ENCODE measurements at regions not wholly inside any gene's neighbourhood (a gene's known extent, or its start where the extent isn't known, plus 50 kb on each side); places are given as distances from the start of the nearest gene placed in this dataset.
"Not testable (repeated sequence)": the region's sequence is repeated elsewhere in the genome, so short reads cannot be mapped to it uniquely, and the experiment has no call there.

DNA sequence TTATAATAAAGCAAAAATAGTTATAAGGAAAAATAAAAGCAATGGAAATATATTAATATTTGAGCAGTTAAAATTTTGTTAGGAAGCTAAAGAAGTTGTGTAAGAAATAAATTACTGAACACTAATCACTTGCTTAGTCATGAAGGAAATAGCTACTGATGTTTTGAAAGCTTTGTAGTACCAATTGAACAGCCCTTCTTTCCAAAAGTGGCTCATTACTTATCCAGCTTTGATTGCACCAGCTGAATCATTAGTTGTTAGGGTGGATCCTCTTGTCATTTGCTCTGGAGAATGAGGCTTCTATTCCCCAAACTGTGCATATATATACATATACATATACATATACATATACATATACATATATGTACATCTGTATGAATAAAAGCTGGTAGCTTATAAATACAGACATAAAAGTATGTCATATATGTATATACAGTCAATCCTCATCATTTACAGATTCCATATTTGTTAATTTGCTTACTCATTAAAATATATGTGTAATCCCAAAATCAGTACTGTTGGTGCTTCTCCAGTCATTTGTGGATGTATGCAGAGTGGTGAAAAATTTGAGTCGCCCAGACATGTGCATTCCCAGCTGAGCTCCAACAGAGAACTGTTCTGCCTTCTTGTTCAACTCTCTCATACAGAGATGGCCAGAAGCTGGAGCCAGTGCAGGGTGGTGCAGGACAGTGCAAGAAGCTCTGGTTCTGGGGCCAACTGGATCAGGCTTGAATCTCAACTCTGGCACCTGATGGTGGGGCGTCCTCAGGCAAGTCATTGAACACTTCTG lies 214.1 kb downstream of the RPAP3 start:
- DNase-seq (ENCODE audit: low read depth in 3 of 3, low spot score in 2 of 3): no peak

DNA sequence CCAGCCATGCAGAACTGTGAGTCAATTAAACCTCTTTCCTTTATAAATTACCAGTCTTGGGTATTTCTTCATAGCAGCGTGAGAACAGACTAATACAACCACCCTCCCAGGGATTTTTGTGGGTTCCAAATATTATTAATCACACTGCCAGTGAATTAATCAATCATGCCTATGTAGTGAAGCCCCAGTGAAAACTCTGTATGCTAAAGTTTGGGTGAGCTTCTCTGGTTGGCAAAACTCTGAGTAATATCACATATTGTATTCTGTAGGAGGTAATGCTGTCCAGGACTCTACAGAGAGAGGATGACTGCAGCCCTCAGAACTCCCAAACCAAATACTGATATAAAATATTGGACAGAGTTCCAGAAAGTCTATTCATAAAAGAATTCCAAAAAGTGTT lies 216.9 kb downstream of the RPAP3 start:
- DNase-seq (ENCODE audit: low read depth in 3 of 3, low spot score in 2 of 3): no peak

DNA sequence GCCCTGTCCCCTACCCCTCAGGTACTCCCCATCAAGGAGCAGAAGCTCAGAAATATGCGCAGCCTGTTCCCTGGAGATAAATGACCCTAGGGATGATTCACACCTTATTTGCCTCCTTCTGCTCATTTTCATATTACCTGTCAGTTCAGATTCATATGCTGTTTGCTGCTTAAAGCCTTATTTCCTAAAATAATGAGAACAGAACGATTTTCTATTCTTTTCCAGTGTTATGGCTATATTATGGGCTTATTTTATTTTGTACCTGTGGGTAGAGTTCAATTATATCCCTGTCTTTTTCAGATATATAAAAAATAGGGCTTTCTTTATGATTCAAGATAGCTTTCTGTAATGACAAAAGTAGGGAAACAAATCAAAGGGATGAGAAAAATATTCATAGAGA lies 224.8 kb downstream of the RPAP3 start:
- DNase-seq (ENCODE audit: low read depth in 3 of 3, low spot score in 2 of 3): no peak

DNA sequence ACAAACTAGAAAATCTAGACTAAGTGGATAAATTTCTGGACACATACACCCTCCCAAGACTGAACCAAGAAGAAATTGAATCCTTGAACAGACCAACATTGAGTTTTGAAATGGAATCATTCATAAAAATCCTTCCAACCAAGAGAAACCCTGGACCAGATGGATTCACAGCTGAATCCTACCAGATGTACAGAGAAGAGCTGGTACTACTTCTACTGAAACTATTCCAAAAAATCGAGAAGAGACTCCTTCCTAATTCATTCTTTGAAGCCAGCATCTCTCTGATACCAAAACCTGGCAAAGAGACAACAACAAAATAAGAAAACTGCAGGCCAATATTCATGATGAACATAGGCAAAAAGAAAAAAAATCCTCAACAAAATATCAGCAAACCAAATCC lies 227.4 kb downstream of the RPAP3 start:
- DNase-seq (ENCODE audit: low read depth in 3 of 3, low spot score in 2 of 3): no peak

DNA sequence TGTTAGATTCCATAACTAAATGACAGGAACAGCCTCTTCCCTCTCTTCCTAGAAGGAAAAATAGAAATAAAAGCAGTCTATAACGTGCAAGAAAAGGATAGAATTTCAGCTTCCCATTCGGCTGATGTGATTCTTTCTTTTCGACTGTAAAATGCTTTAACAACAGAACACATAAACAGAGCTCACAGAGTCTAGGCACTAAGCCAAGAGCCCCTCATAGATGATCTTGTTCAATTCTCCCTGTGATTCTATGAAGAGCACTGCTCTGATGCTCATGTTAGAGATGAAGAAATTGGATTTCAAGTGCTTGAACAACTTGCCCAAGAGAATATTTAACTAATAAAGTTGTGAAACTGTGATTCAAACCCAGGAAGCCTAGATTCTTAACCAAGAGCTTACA lies 232.7 kb downstream of the RPAP3 start:
- DNase-seq (ENCODE audit: low read depth in 3 of 3, low spot score in 2 of 3): no peak

DNA sequence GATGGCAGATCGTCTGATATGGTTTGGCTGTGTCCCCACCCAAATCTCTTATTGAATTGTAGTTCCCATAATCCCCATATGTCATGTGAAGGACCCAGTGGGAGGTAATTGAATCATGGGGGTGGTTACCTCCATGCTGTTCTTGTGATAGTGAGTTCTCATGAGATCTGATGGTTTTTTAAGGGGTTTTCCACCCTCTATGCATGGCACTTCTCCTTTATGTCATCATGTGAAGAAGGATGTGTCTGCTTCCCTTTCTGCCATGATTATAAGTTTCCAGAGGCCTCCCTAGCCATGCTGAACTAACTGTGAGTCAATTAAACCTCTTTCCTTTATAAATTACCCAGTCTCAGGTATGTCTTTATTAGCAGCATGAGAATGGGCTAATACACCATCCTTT lies 235.5 kb downstream of the RPAP3 start:
- not testable (repeated sequence) for DNase-seq (ENCODE audit: low read depth in 3 of 3, low spot score in 2 of 3)

DNA sequence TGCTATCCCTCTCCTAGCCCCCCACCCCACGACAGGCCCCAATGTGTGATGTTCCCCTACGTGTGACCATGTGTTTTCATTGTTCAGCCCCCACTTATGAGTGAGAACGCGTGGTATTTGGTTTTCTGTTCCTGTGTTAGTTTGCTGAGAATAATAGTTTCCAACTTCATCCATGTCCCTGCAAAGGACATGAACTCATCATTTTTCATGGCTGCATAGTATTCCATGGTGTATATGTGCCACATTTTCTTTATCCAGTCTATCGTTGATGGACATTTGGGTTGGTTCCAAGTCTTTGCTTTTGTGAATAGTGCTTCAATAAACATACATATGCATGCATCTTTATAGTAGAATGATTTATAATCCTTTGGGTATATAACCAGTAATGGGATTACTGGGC lies 241.9 kb downstream of the RPAP3 start:
- not testable (repeated sequence) for DNase-seq (ENCODE audit: low read depth in 3 of 3, low spot score in 2 of 3)

DNA sequence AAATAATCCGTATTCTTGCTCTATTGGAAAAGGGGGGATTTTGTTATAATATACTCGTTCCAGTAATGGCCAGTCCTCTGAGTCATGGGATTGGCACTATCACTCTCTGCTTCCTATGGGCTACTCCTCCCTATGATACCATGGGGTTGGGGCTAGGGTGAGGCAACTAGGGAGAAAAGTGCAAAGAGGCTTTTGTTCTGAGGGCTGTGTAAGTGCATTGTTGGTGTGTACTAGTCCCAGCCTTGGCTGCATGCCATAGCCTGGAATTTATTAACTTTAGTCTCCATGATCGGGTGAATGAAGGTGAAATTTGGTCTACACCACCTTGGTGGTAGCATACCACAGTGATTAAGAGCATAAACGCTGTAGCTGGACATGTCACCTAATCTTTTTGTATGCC lies 247.6 kb downstream of the RPAP3 start:
- DNase-seq (ENCODE audit: low read depth in 3 of 3, low spot score in 2 of 3): no peak

DNA sequence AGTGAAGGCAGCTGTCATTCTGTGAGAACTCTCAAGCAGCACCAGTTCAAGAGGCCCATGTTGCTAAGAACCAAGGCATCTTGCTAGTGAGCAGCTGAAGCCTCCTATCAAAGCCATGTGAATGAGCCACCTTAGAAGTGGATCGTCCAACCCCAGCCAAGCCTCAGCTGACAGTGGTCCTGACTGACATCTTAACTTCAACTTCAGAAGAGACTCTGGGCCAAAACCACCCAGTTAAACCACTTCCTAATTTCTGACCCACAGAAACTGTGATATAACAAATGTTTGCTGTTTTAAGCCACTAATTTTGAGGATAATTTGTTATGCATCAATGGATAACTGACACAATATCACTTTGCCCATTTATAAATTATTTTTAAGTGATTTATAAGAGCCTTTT lies 256.0 kb downstream of the RPAP3 start:
- no peak for DNase-seq (ENCODE audit: low read depth in 3 of 3, low spot score in 2 of 3)

DNA sequence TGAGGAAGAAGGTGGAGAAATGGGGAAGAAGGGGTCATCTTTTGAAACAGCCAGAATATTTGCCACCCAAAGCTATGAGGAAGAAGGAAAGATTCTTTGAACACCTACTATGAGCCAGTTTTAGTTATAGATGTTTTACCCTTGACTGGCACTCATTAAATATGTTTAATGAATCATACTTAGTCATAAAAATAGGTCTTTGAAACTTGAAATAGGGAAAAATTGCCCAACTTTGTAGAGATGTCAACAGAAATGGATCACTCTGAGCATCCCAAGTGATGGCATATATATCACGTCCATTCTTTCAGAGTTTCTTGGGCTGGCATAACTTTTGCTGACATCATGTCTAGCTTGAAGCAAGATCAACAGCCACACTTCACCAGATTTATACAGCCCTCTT lies 263.5 kb downstream of the RPAP3 start:
- DNase-seq (ENCODE audit: low read depth in 3 of 3, low spot score in 2 of 3): no peak

DNA sequence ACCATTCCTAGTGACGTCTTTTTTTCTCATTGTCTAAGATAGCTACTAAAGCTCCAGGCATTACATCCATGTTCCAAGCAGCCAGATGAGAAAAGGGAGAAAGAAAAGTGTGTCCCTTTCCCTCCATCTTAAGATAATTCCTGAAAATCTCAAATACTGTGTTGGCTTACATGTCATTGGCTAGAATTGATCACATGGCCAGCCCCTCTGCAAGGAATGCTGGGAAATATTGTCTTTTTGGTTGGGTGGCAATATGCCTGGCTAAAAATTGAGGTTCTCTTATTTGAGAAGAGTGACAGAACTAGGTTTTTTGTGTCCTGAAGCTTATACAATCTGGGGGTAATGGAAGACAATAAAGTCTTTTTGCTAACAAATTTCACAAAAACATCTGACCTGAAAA lies 264.3 kb downstream of the RPAP3 start:
- no peak for DNase-seq (ENCODE audit: low read depth in 3 of 3, low spot score in 2 of 3)

DNA sequence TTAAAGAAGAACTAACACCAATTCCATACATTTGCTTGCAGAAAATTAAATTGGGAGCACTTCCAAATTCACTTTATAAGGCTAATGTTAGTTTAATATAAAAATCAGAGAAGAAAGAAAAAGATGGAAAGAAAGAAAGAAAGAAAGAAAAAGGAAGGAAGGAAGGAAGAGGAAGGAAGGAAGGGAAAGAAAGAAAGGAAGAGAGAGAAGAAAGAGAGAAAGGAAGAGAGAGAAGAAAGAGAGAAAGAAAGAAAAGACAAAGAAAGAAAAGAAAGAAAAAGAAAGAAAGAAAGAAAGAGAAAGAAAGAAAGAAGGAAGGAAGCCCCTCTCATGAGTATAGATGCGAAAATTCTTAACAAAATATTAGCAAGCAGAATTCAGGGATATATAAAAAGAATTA lies 267.7 kb downstream of the RPAP3 start:
- no peak for DNase-seq (ENCODE audit: low read depth in 3 of 3, low spot score in 2 of 3)

DNA sequence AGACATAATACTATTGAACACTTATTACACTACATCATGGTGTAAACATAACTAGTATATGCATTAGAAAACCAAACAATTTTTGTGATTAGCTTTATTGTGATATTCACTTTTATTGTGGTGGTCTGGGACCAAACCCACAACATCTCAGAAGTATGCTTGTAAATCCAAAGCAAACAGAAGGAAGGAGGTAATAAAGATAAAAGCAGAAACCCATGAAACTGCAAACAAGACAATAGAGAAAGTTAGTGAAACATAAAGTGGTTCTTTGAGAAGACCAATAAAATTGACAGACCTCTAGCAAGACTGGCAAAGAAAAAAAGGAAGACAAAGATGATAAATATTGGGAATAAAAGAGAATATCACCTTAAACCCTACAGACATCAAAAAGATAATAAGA lies 268.3 kb downstream of the RPAP3 start:
- no peak for DNase-seq (ENCODE audit: low read depth in 3 of 3, low spot score in 2 of 3)

DNA sequence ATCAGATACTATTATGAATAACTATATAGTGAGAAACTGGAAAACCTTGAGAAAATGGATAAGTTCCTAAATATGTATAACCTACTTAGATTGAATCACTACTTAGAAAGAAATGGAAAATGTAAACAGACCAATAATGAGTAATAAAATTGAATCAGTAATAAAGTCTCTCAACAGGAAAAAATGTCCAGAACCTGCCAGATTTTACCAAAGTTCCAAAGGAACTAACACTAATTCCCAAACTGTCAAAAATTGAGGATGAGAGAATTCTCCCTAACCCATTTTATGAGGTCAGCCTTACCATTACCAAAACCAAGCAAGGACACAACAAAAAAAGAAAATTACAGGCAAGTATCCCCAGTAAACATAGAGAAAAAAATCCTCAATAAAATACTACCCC lies 272.0 kb downstream of the RPAP3 start:
- no peak for DNase-seq (ENCODE audit: low read depth in 3 of 3, low spot score in 2 of 3)

DNA sequence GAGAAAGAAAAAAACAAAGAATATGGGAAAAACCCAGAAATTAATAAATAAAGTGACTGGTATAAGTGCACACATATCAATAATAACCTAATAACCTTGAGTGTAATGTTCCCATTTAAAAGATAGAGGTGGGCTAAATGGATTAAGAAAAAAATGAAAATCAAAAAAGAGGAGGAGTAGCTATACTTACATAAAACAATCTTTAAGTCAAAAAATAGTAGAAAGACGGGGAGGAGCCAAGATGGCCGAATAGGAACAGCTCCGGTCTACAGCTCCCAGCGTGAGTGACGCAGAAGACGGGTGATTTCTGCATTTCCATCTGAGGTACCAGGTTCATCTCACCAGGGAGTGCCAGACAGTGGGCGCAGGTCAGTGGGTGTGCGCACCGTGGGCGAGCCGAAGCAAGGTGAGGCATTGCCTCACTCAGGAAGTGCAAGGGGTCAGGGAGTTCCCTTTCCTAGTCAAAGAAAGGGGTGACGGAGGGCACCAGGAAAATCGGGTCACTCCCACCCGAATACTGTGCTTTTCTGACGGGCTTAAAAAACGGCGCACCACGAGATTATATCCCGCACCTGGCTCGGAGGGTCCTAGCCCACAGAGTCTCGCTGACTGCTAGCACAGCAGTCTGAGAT lies 279.0 kb downstream of the RPAP3 start:
- DNase-seq (ENCODE audit: low read depth in 3 of 3, low spot score in 2 of 3): not testable (repeated sequence)

DNA sequence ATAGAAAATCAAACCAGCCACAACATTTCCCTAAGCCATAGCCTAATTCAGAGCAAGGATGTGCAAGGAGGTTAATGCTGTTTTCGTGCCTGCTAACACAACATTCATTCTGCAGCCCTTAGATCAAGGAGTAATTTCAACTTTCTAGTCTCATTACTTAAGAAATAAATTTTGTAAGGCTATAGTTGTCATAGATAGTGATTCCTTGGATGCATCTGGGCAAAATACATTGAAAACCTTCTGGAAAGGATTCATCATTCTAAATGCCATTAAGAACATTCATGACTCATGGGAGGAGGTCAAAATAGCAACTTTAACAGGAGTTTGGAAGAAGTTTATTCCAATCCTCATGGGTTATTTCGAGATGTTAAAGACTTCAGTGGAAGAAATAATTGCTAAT lies 283.2 kb downstream of the RPAP3 start:
- DNase-seq (ENCODE audit: low read depth in 3 of 3, low spot score in 2 of 3): no peak

DNA sequence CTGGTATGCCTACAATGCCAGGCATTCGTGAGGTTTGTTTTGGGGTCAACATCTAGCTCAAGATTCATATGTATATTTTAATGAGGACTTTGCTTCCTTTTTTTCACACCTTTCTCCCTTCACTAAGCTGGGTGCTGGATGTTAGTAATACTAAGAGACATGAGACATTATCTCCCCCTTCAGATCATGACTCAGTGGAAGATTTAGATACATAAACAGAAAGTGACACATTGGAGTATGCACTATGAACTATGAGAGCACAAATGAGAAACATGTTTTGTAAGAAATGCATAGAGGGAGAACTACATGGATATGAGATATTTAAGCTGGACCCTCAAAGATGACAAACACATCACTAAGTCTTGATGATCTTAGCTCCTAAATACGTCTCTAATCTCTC lies 286.3 kb downstream of the RPAP3 start:
- no peak for DNase-seq (ENCODE audit: low read depth in 3 of 3, low spot score in 2 of 3)

DNA sequence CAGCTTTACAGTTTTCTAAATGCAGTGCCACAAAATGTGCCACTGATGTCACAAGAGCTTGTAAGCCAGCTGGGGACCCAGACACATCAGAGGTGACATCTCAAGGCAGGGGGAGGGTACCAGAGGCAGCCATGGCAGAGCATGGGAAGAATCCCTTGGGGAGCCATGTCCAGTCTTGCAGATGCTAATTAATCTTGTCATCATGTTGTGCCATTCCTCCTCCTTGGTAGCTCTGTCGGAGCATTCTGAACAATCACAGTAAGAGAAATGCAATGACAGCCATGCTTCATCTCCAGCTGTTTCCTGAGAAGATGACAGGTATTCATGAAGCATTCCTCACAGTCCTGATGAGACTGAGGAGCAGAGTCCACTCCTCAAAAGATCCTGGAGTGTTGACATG lies 287.9 kb downstream of the RPAP3 start:
- no peak for DNase-seq (ENCODE audit: low read depth in 3 of 3, low spot score in 2 of 3)

DNA sequence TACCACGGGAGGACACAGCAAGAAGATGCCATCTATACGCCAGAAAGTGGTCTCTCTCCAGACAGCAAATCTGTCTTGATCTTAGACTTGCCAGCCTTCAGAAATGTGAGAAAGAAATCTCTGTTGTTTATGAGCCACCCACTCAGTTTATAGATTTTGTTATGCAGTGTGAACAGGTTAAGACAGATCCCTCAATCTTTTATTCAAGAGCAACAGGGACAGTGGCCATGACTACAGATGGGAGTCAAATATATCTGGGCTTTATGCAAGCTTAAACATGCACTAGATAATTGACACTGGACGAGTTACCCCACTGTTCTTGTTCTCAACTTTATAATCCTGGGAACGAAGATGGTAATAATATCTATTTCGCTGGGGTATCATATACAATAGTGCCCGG lies 288.7 kb downstream of the RPAP3 start:
- DNase-seq (ENCODE audit: low read depth in 3 of 3, low spot score in 2 of 3): no peak

DNA sequence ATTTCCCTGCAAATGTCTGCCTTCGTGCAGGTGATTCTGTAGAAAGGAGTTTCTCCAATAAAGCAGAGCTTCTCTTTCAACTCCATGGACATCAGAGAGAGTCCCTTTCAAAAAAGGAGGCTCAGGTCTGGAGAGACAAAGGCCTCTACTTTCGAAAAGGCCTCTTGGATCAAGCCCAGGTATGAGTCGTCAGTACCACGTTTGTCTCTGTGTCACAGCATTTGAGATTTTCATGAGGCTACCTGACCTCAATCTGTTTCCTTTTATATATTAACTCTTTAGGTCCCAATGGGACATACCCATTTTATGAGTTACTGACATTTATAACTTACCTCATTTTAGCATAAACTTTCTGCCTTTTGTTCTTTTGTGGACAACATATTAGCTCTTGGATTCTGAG lies 290.8 kb downstream of the RPAP3 start:
- no peak for DNase-seq (ENCODE audit: low read depth in 3 of 3, low spot score in 2 of 3)

DNA sequence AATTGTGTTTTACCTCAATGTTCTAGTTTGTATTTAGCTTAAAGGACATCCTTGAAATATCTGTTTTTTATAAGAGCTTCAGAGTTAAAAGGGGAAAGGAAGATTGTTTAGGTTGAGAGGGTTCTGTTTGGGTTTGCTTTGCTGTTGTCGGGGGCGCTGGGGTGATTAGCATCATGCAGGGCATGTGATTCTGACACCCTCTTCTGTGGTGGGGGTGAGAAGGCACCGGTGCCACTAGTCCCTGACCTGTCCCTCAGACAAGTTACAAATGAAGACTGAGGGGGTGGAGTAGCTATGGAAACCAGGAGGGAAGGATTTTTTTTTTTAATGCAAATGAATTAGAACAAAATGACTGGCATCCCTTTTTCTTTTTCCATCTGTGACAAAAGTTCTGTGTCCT lies 291.3 kb downstream of the RPAP3 start:
- no peak for DNase-seq (ENCODE audit: low read depth in 3 of 3, low spot score in 2 of 3)

DNA sequence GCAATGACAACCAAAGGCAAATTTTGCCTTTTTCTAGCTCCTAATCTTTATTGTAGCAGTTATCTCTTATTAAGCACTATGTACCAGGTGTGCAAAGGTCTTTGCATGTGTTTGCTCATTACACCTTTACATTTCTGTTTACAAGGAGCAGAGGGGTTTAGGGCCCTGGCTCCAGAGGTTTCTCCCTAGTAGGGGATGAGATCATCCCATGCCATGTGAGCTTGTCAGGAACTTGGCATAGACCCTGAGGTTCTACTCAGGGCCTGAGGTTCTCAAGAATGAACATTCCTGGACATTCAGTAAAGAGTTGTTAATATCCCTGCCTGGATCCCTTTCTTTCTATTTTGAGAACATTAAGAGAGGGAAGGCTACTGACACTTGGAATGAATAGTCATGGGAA lies 292.0 kb downstream of the RPAP3 start:
- DNase-seq (ENCODE audit: low read depth in 3 of 3, low spot score in 2 of 3): no peak
